ENCODE measurements at regions not wholly inside any gene's neighbourhood (a gene's known extent, or its start where the extent isn't known, plus 50 kb on each side); places are given as distances from the start of the nearest gene placed in this dataset.

DNA sequence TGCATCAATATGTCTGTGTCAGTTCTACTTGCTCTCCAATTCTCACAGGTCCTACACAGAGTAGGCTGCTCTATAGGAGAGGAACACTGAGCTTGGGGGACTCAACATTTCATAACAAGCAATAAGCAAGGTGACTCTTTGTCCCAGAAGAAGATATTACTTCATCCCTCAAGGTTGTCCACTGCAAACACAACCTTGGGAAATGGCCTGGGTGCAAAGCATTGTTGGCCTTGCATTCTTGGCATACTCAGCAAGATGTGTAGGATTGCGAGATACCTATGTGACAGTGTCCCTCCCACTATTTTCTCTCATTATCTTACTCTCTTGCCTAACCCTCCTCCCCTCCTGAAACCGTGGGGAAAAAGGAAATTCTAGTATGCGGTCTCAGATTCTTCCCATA is 169.8 kb upstream of the FREM1 start (continued):
- TF ChIP-seq, protein P1, sequence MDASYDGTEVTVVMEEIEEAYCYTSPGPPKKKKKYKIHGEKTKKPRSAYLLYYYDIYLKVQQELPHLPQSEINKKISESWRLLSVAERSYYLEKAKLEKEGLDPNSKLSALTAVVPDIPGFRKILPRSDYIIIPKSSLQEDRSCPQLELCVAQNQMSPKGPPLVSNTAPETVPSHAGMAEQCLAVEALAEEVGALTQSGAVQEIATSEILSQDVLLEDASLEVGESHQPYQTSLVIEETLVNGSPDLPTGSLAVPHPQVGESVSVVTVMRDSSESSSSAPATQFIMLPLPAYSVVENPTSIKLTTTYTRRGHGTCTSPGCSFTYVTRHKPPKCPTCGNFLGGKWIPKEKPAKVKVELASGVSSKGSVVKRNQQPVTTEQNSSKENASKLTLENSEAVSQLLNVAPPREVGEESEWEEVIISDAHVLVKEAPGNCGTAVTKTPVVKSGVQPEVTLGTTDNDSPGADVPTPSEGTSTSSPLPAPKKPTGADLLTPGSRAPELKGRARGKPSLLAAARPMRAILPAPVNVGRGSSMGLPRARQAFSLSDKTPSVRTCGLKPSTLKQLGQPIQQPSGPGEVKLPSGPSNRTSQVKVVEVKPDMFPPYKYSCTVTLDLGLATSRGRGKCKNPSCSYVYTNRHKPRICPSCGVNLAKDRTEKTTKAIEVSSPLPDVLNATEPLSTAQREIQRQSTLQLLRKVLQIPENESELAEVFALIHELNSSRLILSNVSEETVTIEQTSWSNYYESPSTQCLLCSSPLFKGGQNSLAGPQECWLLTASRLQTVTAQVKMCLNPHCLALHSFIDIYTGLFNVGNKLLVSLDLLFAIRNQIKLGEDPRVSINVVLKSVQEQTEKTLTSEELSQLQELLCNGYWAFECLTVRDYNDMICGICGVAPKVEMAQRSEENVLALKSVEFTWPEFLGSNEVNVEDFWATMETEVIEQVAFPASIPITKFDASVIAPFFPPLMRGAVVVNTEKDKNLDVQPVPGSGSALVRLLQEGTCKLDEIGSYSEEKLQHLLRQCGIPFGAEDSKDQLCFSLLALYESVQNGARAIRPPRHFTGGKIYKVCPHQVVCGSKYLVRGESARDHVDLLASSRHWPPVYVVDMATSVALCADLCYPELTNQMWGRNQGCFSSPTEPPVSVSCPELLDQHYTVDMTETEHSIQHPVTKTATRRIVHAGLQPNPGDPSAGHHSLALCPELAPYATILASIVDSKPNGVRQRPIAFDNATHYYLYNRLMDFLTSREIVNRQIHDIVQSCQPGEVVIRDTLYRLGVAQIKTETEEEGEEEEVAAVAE (CRISPR knock-in tag; IDR thresholded peaks at IDR 0.05; ENCODE audit: borderline replicate concordance), result peak; percentile 65; the same call in 1 of the 2 replicates
- TF ChIP-seq, protein P2, sequence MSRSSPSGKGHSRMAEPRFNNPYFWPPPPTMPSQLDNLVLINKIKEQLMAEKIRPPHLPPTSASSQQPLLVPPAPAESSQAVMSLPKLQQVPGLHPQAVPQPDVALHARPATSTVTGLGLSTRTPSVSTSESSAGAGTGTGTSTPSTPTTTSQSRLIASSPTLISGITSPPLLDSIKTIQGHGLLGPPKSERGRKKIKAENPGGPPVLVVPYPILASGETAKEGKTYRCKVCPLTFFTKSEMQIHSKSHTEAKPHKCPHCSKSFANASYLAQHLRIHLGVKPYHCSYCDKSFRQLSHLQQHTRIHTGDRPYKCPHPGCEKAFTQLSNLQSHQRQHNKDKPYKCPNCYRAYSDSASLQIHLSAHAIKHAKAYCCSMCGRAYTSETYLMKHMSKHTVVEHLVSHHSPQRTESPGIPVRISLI (CRISPR knock-in tag; IDR thresholded peaks at IDR 0.05; ENCODE audit: borderline replicate concordance), result no peak
- TF ChIP-seq, protein P3, sequence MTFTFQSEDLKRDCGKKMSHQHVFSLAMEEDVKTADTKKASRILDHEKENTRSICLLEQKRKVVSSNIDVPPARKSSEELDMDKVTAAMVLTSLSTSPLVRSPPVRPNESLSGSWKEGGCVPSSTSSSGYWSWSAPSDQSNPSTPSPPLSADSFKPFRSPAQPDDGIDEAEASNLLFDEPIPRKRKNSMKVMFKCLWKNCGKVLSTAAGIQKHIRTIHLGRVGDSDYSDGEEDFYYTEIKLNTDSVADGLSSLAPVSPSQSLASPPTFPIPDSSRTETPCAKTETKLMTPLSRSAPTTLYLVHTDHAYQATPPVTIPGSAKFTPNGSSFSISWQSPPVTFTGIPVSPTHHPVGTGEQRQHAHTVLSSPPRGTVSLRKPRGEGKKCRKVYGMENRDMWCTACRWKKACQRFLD (CRISPR knock-in tag; IDR thresholded peaks at IDR 0.05; ENCODE audit: borderline replicate concordance), result no peak
- TF ChIP-seq ZNF10 (CRISPR knock-in tag; IDR thresholded peaks at IDR 0.05; ENCODE audit: borderline replicate concordance, low read depth), result no peak
- peak; percentile 92 for TF ChIP-seq MED13 (CRISPR knock-in tag; IDR thresholded peaks at IDR 0.05)
- no peak for TF ChIP-seq MTA1 (CRISPR knock-in tag; IDR thresholded peaks at IDR 0.05; ENCODE audit: borderline replicate concordance)
- no peak for TF ChIP-seq ZNF670 (CRISPR knock-in tag; IDR thresholded peaks at IDR 0.05; ENCODE audit: borderline replicate concordance)
- no peak for TF ChIP-seq ZNF550 (CRISPR knock-in tag; IDR thresholded peaks at IDR 0.05; ENCODE audit: borderline replicate concordance)
- TF ChIP-seq GATAD2A (CRISPR knock-in tag; IDR thresholded peaks at IDR 0.05), result peak; percentile 97
- TF ChIP-seq ZNF607 (CRISPR knock-in tag; IDR thresholded peaks at IDR 0.05; ENCODE audit: borderline replicate concordance), result no peak
- no peak for TF ChIP-seq ZNF782 (CRISPR knock-in tag; IDR thresholded peaks at IDR 0.05; ENCODE audit: borderline replicate concordance)
- no peak for TF ChIP-seq ZSCAN29 (CRISPR knock-in tag; conservative IDR thresholded peaks at IDR 0.05)
- TF ChIP-seq GABPB1 (CRISPR knock-in tag; IDR thresholded peaks at IDR 0.05), result peak; percentile 35; the same call in 1 of the 2 replicates
- TF ChIP-seq ESRRA (CRISPR knock-in tag; IDR thresholded peaks at IDR 0.05; ENCODE audit: low read depth), result peak; percentile 82; the same call in 1 of the 2 replicates
- no peak for TF ChIP-seq ADNP (CRISPR knock-in tag; IDR thresholded peaks at IDR 0.05)
- no peak for TF ChIP-seq MTF1 (CRISPR knock-in tag; IDR thresholded peaks at IDR 0.05)
- no peak for TF ChIP-seq ZNF354B (CRISPR knock-in tag; IDR thresholded peaks at IDR 0.05)
- TF ChIP-seq ZEB1 (IDR thresholded peaks at IDR 0.05; ENCODE audit: insufficient replicate concordance, low read depth), result peak; percentile 50
- peak; percentile 74 for TF ChIP-seq THAP11 (CRISPR knock-in tag; IDR thresholded peaks at IDR 0.05)
- no peak; the same call in 1 of the 2 replicates for TF ChIP-seq HOXA5 (CRISPR knock-in tag; IDR thresholded peaks at IDR 0.05)
- TF ChIP-seq MAZ (IDR thresholded peaks at IDR 0.05; ENCODE audit: borderline replicate concordance, low read depth, low read length), result no peak
- peak; percentile 70; the same call in 1 of the 2 replicates for TF ChIP-seq MAZ (CRISPR knock-in tag; IDR thresholded peaks at IDR 0.05; ENCODE audit: low read depth)
- TF ChIP-seq, protein P4, sequence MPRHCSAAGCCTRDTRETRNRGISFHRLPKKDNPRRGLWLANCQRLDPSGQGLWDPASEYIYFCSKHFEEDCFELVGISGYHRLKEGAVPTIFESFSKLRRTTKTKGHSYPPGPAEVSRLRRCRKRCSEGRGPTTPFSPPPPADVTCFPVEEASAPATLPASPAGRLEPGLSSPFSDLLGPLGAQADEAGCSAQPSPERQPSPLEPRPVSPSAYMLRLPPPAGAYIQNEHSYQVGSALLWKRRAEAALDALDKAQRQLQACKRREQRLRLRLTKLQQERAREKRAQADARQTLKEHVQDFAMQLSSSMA (CRISPR knock-in tag; IDR thresholded peaks at IDR 0.05), result no peak
- 0 out of 2 replicates have a peak, but pooled peaks have one; percentile 11 for TF ChIP-seq SMARCC2 (IDR thresholded peaks at IDR 0.05)

All from HepG2 (cell line).